Hematopoietic multipotent progenitor cell treated with erythropoietin and hydrocortisone succinate and interleukin-3 and kit ligand, for 4 days (in vitro differentiated cells): ENCODE measurements at regions not wholly inside any gene's neighbourhood (a gene's known extent, or its start where the extent isn't known, plus 50 kb on each side); places are given as distances from the start of the nearest gene placed in this dataset.
A peak's percentile ranks its signal among the peaks of the same experiment; 100 is the strongest.

Experiments
- DNase-seq: peaks from one replicate; pipeline ENCODE4 v3.0.0-alpha.2; 2015

- no peak for DNase-seq
These were observed 225.3 kb upstream of the CLINT1 start for GRCh38 chr5:158084292-158084691.

GRCh38 chr5:158082696-158083287 lies 223.8 kb upstream of the CLINT1 start:
- no peak for DNase-seq

- no peak for DNase-seq
These were observed 221.2 kb upstream of the CLINT1 start for GRCh38 chr5:158080112-158080511.

DNA sequence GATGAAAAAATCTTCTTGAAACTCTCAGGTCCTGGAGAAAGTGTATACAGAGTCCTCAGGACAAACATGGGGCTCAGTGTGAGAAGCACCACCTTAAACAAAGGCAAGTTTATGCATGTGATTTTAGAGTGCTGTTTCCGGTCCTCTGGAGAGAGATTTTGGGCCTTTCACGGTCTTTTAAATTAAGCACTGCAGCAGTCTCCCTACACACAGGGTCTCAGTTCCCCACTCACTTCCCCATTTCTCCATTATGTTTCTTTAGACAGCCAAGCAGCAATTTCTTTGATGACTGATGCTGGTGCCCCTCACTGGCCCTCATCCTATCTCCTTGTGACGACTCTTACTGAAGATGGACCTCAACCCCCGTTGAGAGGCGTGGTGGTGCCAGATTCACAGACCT lies 220.2 kb upstream of the CLINT1 start:
- peak; percentile 7 for DNase-seq

- peak; percentile 81 for DNase-seq
These were observed 216.2 kb upstream of the CLINT1 start for GRCh38 chr5:158074992-158075769.

- DNase-seq = no peak
These were observed 215.6 kb upstream of the CLINT1 start for GRCh38 chr5:158074597-158074991.

GRCh38 chr5:158070859-158071258 lies 211.9 kb upstream of the CLINT1 start:
- no peak for DNase-seq

DNA sequence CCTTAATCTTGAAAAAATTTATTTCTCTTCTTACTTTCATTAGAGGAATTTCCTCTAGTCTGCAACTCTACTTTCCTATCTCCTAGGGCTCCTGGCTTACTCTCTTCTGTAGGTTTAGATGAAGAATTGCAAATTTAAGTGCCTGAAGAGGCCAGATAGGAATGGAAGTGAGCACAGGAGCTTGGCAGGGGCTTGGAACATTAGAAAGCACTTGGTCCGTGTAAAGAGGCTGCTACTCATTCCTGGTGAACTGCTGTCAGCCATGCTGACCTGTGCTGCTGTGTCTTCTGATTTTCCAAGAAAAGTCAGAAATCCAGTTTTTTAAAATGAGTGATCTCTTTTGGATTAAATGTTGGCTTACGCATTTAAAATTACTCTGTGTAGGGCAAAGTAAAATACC lies 210.9 kb upstream of the CLINT1 start:
- DNase-seq = no peak

DNA sequence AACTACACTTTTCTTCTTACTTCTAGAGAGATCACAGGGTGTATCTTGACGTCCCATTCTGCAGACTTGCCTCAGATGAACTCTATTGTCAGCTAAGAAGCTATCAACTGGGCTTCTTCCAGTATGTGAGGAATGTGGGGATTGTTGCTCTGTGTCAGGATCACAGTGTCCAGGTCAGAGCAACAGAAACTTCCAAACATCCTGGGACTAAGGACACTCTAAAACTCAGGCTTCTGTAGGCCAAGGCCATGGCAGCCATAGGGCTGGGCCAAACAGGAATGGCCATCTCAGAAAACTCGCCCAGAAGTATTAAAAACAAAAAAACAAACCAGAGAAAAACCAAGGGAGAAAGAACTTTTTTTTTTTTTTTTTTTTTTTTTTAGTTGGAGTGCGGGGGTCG lies 210.0 kb upstream of the CLINT1 start:
- DNase-seq = no peak

DNA sequence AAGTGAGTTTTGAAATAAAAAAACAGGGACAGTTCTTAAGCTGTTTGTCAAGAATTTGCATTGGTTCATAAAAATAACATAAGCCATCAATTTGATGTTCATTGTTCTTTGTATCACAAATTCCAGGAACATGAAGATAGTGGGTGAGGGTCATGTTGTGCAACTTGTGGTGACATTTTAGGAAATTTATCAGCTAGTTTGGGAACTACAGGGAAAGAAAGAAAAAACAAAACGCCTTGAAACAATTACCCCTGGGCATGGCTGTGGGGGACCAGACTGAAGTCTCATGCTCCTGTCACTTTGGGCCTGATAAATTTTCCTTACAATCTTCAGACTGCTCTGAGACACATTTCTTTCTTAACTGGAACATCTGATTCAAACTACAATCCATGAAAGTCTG lies 207.1 kb upstream of the CLINT1 start:
- no peak for DNase-seq

GRCh38 chr5:158064334-158065123 lies 205.6 kb upstream of the CLINT1 start:
- no peak for DNase-seq

- no peak for DNase-seq
These were observed 204.1 kb upstream of the CLINT1 start for GRCh38 chr5:158063052-158063451.

DNA sequence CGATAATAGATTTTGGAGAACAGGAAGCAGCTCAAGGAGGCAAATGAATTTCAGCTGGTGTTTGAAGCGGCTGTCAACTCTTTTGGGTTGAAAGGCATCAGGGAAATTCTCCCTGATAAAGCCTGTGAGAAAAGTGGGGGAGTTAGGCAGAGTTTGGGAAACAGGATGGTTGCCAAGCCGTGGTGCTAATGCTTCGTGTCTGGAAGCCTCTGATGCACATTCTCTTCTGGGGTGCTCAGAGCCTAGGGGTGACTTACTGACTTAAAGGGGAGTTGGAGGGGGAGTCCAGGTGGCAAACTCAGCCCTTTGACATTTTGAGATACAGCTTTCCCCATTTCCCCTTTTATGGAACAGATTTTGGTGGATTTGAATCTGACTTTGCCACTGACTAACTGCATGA lies 202.5 kb upstream of the CLINT1 start:
- no peak for DNase-seq

DNA sequence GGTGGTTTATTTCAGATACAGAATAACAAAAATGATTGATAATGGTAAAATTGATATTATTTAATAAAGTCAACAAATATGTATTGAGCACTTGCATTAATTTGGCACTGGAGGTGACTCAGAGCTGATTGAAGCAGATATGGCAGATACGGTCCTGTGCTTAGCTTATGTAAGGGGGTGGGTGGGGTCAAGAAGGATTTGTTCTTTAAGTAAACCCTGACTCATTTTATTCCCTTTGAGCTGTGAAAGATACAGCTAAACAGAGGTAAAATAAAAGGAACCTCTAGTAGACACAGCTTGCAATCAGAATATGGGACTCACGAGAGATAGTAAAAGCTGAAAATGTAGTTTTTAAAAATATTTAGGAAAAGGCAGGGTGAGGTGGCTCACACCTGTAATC lies 201.3 kb upstream of the CLINT1 start:
- no peak for DNase-seq

DNA sequence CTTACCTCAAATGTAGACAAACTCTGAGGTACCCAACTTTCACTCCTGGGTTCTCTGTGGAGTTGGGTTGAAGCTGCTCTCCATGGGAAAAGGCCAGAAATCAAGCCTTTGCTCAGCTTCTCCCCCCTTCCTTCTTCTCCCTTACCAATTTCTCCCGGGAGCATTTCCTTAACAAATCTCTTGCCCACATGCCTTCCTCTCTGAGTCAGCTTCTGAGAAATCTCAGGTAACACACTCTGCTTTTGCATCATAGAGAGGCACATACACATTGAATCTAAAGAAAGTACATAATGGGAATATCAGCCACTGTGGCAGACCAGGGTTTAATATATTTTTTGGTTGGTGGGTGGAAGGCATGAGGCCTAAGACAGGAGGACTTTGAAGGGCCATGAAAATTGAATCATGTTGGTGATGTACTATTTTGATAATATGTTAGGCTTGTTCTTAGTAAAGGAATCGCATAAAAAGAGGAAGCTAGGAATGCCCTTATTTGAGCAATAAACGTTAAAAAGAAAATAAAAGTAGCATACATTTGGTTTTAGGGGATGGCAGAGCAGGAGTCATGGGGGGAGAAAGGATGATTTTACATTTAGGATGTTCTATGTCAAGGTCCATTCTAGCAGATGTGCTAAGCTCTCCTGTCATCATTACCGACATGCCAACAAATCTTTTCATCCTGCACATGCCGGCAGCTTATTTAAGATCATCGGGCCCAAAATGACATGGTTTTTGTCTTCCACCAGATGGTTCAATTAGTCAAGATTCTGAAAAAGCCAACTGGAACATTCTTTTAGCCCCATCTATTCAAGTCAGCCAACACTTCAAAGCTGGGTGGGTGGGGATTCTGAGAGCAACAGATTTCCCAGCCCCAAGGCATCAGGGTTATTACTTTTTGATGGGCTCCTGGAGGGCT lies 199.5 kb upstream of the CLINT1 start:
- DNase-seq = no peak

- no peak for DNase-seq
These were observed 197.3 kb upstream of the CLINT1 start for GRCh38 chr5:158056130-158056825.

GRCh38 chr5:158055111-158055501 lies 196.2 kb upstream of the CLINT1 start:
- peak; percentile 54 for DNase-seq

- DNase-seq = no peak
These were observed 195.5 kb upstream of the CLINT1 start for GRCh38 chr5:158054223-158055110.

DNA sequence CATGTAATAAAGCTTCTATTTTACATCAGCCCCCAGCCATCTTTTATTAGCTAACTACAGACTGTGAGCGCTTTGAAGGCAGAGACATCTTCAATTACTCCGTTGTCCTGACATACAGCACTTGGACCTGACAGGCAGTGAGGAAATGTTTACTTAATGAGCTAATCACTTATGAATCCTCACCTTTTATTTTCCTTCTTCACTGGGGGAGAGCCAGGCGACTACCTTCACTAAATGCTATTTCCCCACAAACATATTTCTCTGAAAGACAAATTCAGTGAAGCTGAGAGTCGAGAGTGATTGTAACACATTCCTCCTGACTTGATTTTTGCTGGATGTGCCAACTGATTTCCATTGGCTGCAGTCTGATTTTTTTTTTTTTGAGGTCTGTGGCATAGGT lies 192.1 kb upstream of the CLINT1 start:
- no peak for DNase-seq

- no peak for DNase-seq
These were observed 191.5 kb upstream of the CLINT1 start for GRCh38 chr5:158050421-158050820.

DNA sequence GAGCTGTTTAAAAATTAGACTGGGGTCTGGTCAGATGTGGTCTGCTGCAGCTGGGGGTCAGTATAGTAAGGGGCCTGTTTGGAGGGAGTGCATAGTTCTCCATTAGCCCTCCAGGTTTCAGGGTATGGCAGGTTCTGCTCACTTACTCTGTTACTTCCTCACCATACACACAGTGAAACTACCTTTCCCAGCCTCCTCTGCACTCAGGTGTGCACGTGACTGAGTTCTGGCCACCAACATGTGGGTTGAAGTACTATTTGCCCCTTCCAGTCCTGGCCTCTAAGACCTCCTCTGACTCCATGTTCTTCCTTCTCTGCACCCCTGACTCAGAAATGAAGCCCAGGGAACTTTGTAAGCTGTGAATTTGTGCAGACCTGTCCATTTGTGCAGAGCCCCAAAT lies 190.5 kb upstream of the CLINT1 start:
- no peak for DNase-seq
